ENCODE measurements at regions not wholly inside any gene's neighbourhood (a gene's known extent, or its start where the extent isn't known, plus 50 kb on each side); places are given as distances from the start of the nearest gene placed in this dataset.

- H3K27me3 ChIP-seq = no peaks in the 10 kb centered on the region
- intact Hi-C loops (cut with DNase I) = no loop called here
- no peak overlapping the region for H3K4me3 ChIP-seq
- no peak for TF ChIP-seq POLR2AphosphoS5 (IDR thresholded peaks at IDR 0.05; ENCODE audit: insufficient read depth in 1 of 2, low read depth in 1 of 2)
- no peak for TF ChIP-seq POLR2A (IDR thresholded peaks at IDR 0.05)
- no peak for TF ChIP-seq CTCF (IDR thresholded peaks at IDR 0.05)
- no peak for DNase-seq (ENCODE audit: extremely low spot score in 2 of 2)
- no peaks in the 10 kb centered on the region for H3K4me1 ChIP-seq
- H3K36me3 ChIP-seq = no peaks in the 10 kb centered on the region
- no peak overlapping the region for H3K27ac ChIP-seq
- no peaks in the 10 kb centered on the region for H3K9me3 ChIP-seq
These were observed 95.3 kb upstream of the ADO start for GRCh38 chr10:62709200-62709599.

- Histone ChIP-seq H3K4me3 (no peak overlapping the region), H3K9me3 (no peaks in the 10 kb centered on the region), H3K36me3 (no peaks in the 10 kb centered on the region), H3K27me3 (no peaks in the 10 kb centered on the region), H3K27ac (no peak overlapping the region), H3K4me1 (no peaks in the 10 kb centered on the region)
- no peak for DNase-seq (ENCODE audit: extremely low spot score in 2 of 2)
- intact Hi-C loops (cut with DNase I) = no loop called here
- TF ChIP-seq POLR2A (IDR thresholded peaks at IDR 0.05) (no peak), CTCF (IDR thresholded peaks at IDR 0.05) (no peak), POLR2AphosphoS5 (IDR thresholded peaks at IDR 0.05; ENCODE audit: insufficient read depth in 1 of 2, low read depth in 1 of 2) (no peak)
These were observed 94.3 kb upstream of the ADO start for GRCh38 chr10:62710182-62710581.

- H3K4me1 ChIP-seq = no peaks in the 10 kb centered on the region
- H3K27ac ChIP-seq = no peak overlapping the region
- H3K36me3 ChIP-seq = no peaks in the 10 kb centered on the region
- intact Hi-C loops (cut with DNase I) = no loop called here
- no peaks in the 10 kb centered on the region for H3K27me3 ChIP-seq
- TF ChIP-seq POLR2AphosphoS5 (IDR thresholded peaks at IDR 0.05; ENCODE audit: insufficient read depth in 1 of 2, low read depth in 1 of 2) (no peak), POLR2A (IDR thresholded peaks at IDR 0.05) (no peak)
- H3K4me3 ChIP-seq = no peak overlapping the region
- DNase-seq (ENCODE audit: extremely low spot score in 2 of 2) = no peak
- no peaks in the 10 kb centered on the region for H3K9me3 ChIP-seq
These were observed 89.1 kb upstream of the ADO start for GRCh38 chr10:62715383-62715782.

GRCh38 chr10:62718585-62718984 lies 85.9 kb upstream of the ADO start:
- no peak overlapping the region for H3K4me3 ChIP-seq
- no peaks in the 10 kb centered on the region for H3K36me3 ChIP-seq
- H3K4me1 ChIP-seq = no peaks in the 10 kb centered on the region
- H3K9me3 ChIP-seq = no peaks in the 10 kb centered on the region
- TF ChIP-seq CTCF (IDR thresholded peaks at IDR 0.05) = no peak
- TF ChIP-seq POLR2A (IDR thresholded peaks at IDR 0.05) = no peak
- no peaks in the 10 kb centered on the region for H3K27me3 ChIP-seq
- no peak overlapping the region for H3K27ac ChIP-seq
- intact Hi-C loops (cut with DNase I) = no loop called here
- no peak for DNase-seq (ENCODE audit: extremely low spot score in 2 of 2)

- TF ChIP-seq POLR2A (IDR thresholded peaks at IDR 0.05) (no peak), CTCF (IDR thresholded peaks at IDR 0.05) (no peak), POLR2AphosphoS5 (IDR thresholded peaks at IDR 0.05; ENCODE audit: insufficient read depth in 1 of 2, low read depth in 1 of 2) (no peak)
- no peak for DNase-seq (ENCODE audit: extremely low spot score in 2 of 2)
- intact Hi-C loops (cut with DNase I) = no loop called here
- no peaks in the 10 kb centered on the region for H3K4me1 ChIP-seq
- H3K9me3 ChIP-seq = no peaks in the 10 kb centered on the region
- H3K36me3 ChIP-seq = no peaks in the 10 kb centered on the region
- no peak overlapping the region for H3K4me3 ChIP-seq
- no peak overlapping the region for H3K27ac ChIP-seq
- no peaks in the 10 kb centered on the region for H3K27me3 ChIP-seq
These were observed 85.5 kb upstream of the ADO start for GRCh38 chr10:62719061-62719460.

- Histone ChIP-seq H3K36me3 (no peaks in the 10 kb centered on the region), H3K4me1 (no peaks in the 10 kb centered on the region), H3K9me3 (no peaks in the 10 kb centered on the region), H3K27ac (no peak overlapping the region), H3K27me3 (no peaks in the 10 kb centered on the region), H3K4me3 (no peak overlapping the region)
- no peak for DNase-seq (ENCODE audit: extremely low spot score in 2 of 2)
- intact Hi-C loops (cut with DNase I) = no loop called here
- TF ChIP-seq POLR2AphosphoS5 (IDR thresholded peaks at IDR 0.05; ENCODE audit: insufficient read depth in 1 of 2, low read depth in 1 of 2) (no peak), CTCF (IDR thresholded peaks at IDR 0.05) (no peak), POLR2A (IDR thresholded peaks at IDR 0.05) (no peak)
These were observed 82.8 kb upstream of the ADO start for GRCh38 chr10:62721687-62722086.
